ENCODE measurements at regions not wholly inside any gene's neighbourhood (a gene's known extent, or its start where the extent isn't known, plus 50 kb on each side); places are given as distances from the start of the nearest gene placed in this dataset.
"Not testable (repeated sequence)": the region's sequence is repeated elsewhere in the genome, so short reads cannot be mapped to it uniquely, and the experiment has no call there.

DNA sequence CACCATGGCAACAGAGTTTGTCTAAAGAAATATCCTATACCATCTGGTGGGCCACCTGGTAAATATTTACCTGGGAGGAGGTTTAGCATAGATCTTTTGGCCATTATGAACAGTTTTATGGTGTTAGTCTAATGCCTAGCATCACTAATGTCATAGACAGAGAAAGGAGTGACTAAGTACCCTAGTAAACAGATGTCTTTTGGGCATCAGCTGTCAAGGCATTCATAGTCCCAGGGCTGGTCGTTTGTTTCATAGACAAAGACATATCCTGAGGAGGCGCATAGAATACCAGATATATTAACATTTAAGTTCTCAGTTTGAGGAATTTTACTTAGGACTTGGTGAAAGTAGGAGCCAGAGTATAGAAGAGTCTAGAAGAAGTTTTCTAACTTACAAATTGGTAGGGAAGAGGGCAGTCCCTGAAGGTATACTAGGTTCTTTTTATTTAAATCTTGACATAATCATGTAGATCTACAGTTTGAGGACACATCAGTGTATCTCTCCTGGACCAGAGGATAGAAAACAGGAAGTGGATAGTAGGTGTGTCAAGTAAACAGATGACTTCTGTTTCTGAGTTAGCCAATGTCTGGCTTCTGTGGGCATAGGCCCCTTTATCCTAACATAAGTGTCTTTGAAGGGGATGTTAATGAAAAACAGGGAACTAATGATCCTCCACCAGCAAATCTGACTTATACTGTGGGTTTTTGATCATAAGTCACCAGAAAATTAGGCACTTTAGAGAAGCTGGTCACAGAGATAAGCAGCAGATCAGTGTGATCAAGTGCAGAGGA is 105.0 kb upstream of the PRSS3 start:
- no peak for DNase-seq (ENCODE audit: low spot score)

DNA sequence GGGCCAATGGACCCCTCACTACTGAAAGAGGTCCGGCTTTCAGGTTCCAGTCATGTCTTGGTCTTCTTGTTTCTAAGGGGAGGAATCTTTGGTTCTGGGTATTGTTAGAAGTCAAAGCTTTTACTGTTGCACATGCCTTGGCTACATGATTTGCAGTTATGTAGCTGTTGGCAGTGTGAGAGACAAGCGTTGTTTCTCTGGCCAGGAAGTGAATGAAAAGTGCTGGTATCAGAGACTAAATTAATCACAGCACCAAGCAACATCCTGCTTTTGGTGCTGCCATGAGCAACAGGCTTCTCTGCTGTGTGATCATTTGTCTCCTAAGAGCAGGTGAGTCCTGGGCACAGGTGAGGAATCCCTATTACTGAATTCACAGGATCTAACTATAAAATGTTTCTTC is 100.1 kb upstream of the PRSS3 start:
- DNase-seq (ENCODE audit: low spot score), result no peak

DNA sequence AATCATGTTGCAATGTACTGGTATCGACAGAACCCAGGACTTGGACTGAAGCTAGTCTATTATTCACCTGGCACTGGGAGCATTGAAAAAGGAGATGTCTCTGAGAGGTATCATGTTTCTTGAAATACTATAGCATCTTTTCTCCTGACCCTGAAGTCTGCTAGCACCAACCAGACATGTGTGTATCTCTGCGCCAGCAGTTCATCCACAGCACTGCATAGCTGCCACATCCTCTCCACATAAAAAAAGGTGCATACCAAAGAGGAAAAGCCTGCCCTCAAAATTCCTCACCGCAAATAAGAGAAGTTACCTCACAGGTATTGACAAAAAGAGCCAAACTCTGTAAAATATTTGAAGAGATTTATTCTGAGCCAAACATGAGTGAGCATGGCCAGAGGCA is 99.5 kb upstream of the PRSS3 start:
- no peak for DNase-seq (ENCODE audit: low spot score)

DNA sequence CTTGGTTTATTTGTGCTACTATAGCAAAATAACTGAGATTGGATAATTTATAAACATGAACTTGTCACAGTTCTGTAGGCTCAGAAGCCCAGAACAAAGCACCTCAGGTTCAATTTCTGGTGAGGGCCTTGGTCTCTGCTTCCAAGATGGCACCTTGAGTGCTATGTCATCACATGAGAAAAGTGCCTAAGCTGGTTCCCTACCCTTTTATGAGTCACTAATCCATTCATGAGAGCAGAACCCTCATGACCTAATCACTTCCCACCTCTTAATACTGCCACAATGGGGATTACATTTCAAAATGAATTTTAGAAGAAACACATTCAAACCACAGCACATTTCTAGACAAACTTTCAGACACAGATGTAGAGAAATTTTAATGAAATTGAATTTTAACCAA is 98.2 kb upstream of the PRSS3 start:
- DNase-seq (ENCODE audit: low spot score), result no peak

DNA sequence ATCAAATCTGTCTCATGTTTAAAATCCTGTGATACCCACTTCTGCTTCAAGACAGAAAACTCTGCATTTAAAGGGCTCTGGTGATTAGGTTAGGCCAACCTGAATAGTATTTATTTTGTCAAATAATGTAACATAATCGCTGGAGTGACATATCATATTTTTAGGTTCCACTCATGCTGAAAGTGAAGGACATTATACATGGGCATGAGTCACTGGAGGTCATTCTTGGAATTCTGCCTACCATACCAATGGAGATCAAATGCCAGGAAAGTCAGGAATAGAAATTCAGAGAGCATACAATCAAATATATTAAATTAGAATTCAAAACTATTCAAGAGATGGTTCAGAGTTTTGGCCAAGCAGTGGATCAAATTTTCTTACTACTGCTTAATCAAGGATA is 97.1 kb upstream of the PRSS3 start:
- DNase-seq (ENCODE audit: low spot score), result no peak

DNA sequence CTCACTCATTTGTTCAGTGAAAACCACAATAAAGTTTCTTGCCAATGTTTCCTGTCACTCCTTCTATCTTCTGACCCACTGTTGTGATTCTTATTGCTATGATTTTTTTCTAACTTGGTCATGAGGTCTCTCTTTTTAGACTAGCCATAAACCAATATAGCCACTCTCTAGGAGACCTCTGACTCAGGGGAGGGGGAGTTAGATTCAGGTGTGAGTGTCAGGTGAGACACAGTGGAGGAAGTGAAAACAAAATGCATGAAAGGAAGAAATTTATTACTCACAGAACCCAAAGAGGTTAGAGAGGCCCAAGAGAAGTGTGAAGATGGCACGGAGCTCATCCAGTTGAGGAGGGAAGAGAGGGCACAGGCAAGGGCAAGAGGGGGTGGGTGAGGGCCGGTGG is 94.4 kb upstream of the PRSS3 start:
- not testable (repeated sequence) for DNase-seq (ENCODE audit: low spot score)

DNA sequence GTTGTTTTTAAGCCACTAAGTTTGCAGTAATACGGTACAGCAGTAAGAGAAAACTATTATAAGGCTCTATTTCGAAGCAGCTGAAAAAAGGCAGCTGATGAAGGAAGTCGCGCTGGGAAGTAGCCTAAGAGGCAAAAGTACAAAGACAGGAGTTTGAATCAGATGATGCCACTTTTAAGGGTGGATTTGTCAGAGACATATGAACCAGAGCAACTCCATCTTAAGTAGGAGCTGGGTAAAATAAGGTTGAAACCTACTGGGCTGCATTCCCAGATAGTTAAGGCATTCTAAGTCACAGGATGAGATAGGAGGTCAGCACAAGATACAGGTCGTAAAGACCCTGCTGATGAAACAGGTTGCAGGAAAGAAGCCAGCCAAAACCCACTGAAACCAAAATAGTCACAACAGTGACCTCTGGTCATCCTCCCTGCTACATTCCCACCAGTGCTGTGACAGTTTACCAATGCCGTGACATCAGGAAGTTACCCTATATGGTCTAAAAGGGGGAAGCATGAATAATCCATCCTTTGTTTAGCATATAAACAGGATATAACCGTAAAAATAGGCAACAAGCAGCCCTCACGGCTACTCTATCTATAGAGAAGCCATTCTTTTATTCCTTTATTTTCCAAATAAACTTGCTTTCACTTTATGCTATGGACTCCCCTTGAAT is 91.8 kb upstream of the PRSS3 start:
- DNase-seq (ENCODE audit: low spot score), result no peak

DNA sequence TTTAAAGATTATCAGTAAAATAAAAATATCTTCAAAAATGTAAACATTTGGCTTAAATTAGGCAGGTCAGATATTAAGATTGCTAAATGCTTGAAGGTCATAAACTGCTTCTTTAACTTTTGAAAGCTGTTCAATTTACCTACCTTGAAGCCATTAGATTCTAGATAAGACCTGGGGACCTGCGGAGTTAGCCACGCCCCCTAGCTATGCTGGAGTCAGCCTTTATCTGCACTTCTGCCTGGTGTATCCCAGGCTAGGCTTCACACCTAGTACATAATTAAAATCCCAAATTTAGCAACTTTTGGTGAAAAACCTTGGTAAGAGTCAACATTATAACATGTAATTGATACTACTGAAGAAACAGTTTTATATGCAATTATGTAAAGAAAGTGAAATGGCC is 89.9 kb upstream of the PRSS3 start:
- DNase-seq (ENCODE audit: low spot score), result not testable (repeated sequence)

DNA sequence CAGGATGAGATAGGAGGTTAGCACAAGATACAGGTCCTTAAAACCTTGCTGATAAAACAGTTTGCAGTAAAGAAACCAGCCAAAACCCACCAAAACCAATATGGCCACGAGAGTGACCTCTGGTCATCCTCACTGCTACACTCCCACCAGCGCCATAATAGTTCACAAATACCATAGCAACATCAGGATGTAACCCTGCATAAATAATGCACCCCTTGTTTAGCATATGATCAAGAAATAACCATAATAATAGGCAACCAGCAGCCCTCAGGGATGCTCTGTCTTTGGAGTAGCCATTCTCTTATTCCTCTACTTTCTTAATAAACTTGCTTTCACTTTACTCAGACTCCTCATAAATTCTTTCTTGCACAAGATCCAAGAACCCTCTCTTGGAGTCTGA is 86.9 kb upstream of the PRSS3 start:
- no peak for DNase-seq (ENCODE audit: low spot score)

DNA sequence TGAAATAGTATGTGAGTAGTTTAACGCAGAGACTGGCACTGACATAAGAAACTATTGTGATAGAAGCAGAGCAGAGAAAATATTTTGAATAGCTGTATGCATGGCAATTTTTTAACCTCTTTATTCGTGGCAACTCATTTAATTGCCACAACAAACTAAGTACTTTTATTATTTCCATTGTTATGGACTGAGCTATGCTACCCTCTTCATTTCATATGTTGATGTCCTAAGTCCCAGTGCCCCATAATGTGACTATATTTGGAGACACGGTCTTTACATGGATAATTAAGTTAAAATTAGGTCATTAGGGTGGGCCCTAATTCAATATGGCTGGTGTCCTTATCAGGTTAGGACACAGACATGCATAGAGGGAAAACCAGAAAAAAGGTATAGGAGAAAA is 86.1 kb upstream of the PRSS3 start:
- DNase-seq (ENCODE audit: low spot score), result no peak

DNA sequence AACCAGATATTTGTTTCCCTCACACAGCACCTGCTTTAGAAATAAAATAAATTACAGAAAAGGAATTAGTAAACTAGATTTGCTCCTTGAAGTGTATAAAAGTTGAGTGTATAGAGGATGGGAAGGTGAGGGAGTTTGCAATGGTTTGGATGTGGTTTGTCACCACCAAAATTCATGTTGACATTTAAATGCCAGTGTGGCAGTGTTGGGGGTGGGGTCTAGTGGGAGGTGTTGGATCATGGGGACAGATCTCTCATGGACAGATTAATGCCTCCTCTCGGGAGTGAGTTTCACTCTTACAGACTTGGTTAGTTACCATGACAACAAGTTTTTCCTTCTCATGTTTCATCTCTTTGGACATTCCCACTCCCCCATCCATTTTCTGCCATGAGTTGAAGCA is 83.9 kb upstream of the PRSS3 start:
- not testable (repeated sequence) for DNase-seq (ENCODE audit: low spot score)

DNA sequence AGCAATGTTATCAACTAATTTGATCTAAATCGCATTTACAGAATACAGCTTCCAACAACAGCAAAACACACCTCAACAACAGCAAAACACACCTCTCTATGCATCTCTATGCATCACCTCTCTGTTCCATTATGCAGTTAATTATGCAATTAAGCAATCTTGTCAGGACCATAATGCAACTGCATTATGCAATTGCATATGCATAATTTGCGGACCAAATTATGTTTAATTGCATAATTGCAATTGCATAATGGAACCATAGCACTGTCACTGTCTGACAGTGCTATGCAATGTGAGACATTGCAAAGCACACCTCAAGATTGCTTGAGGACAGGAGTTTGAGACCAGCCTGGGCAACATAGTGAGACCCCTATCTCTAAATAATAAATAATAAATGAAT is 80.4 kb upstream of the PRSS3 start:
- no peak for DNase-seq (ENCODE audit: low spot score)

DNA sequence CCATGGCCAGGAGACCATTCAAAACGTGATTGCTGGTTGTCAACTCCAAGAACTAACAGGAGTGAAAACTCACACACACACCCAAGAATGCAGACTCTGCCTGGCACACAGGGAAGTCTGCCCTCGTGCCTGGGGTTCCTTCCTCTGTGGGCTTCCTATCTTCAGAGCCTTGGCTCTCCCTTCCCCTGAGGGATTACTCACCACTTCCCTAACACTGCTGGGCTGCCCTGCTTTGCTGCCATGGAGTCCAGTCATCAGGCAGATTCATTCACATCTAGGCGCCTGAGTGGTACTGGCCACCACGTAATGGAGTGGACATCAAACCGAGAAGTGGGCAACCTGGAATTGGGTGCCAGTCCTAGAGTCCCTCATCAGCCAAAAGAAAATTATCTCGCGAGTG is 76.4 kb upstream of the PRSS3 start:
- DNase-seq (ENCODE audit: low spot score), result no peak

DNA sequence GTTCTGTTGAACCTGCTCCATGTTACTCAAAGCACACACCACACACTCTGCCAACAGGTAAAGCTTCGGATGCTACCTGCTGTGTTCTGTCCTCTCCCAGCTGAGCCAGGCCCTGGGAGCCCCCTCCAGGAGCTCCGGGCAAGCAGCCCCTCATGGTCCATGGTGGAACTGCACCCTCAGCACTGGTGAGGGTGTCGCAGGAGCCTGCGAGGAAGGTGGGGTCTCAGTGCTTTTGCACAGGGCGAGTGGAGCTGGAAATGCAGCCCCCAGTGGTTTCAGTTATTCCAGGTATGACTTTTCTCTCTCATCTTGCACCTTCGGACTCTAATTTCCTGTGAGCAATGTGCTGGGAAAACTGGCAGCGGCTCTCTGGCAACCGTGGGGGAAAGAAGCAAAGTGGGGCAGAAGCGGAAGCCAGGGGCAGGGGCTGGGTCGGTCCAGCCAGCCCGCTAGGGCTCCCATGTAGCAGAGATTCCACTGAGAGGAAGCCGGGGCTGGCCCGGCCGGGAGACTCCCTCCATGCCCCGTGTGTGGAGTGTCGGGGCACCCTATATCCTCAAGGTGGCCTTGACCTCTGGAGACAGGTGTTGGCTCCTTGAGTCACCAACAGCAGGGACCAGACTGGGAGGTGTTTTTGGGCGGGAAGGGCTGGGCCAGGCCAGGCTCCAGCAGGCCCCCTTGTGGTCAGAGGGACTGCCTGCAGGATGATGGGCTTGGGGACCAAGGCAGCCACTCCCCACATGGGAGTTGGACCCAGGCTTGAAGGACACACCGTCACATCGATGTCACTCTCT is 75.6 kb upstream of the PRSS3 start:
- DNase-seq (ENCODE audit: low spot score), result peak; percentile 29

DNA sequence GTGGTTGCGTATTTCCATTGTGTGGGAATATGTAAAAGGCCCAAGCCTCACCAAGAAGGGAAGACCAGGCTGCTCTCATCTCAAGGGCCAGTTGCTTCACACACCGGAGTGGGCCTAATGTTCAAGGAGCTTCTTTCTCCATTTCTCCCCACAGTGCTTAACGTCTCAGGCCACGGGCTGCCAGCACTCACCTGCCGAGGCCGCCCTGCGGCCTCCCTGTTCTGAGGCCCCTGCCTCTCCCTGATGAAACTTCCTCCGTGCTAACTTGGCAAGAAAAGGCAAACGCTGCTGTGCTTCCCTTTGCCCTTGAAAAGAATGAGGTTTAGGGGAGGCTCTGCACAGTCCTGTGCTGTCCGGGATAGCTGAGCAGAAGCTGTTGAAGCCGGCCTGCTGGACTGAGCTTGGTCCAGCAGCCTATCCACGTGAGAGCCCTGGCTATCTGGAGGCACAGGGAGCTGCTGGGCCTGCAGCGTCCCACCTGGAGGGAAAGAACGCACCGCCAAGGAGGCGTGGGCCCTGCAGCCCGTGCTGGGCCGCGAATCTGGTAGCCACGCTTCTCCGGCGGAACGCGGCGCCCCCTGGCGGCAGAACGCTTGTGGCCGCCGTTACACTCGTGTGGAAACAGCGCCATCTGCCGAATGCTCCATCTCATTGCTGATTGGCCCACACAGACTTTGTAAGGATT is 73.5 kb upstream of the PRSS3 start:
- peak; percentile 80 for DNase-seq (ENCODE audit: low spot score)

DNA sequence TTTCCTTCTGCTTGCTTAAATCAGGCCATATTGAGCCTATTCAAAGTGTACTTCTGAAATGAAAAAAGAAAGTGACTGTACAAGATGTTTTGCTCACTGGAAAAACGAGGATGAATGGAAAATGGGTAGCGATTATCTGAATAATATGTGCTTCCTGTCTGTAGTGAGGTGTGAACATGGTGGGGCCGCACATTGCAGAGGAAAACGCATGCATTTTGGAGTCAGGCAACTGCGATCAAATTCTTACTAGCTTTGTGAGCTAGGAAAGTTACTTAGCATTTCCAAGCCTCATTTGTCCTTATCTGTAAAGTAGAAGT is 73.0 kb upstream of the PRSS3 start:
- no peak for DNase-seq (ENCODE audit: low spot score)

DNA sequence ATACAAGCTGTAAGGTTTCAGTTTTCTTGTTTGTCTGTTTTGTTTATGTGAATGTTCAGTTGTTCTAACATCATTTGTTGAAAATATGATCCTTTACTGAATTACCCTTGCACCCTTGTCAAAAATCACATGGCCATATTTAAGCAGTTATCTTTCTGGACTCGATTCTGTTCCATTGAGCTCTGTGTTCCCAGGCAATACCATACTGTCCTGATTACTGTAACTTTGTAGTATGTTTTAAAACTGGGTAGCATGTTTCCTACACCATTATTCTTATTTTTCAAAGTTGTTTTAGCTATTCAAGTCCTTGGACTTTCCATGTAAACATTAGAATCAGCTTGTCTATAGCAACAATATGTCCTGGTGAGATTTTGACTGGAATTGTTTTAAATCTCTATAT is 66.7 kb upstream of the PRSS3 start:
- no peak for DNase-seq (ENCODE audit: low spot score)

DNA sequence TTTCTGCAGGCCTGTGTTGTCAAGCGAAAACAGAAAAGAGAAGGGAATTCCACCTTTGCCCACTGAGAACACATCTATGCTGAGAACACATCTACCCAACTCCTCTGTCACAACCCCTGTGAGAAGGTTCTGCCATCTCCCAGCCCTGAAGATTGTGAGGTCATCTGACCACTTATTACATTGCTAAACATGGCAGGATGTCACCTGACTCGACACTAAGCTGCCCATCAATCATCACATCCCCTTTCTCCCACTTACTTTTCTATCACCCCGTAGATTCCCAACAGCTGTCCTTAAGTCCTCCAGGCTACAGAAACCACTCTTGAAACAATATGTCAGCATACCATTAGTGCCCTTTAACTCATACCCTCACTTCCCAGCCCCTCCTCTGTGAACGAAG is 64.2 kb upstream of the PRSS3 start:
- no peak for DNase-seq (ENCODE audit: low spot score)

DNA sequence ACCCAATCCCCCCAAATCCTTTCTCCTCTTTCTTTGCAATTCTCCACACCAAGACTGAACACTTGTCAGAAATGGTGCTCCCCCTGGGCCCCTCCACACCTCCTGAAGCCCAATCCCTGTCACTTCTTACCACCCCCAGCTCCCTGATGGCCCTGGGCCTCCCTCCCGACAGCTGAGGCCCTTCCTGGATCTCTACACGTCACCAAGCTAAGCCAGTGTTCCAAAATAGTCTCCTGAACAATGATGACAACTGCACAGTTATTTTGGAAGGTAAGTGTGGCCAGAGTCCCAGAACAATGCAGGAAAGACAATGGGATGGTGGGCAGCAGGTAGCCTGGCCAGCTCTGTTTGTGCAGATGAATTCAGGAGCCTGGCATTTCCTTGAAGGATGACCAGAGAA is 63.7 kb upstream of the PRSS3 start:
- no peak for DNase-seq (ENCODE audit: low spot score)

DNA sequence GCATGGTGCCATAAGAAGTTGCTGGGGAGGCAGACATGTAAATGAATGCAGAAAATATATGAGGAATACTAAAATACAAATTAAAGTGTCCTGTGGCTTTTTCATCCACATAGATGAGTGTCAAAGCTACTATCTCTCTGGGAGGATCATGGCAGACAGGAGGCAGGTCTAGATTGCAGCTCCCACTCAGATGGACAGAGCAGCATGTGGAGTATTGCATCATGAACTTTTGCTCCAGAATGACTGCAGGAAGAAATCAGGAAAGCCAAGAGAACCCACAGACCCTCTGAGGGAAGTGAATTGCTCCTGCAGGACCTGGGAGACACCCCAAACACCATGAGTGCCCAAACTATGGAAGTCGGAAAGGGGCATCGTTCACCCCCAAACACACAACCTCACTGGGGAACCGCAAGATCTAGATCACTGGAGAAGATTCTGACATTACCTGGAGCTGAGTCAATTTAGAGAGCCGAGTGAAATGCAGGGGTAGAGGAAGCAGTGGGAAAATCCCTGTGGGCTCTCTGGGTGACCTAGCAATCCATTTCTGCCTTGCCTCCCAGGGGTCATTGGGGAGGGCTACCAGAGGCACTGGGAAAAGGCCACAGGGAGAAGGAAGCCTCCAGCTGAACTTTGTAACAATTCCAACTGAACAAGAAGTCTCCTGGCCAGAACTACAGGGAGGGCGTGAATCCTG is 61.0 kb upstream of the PRSS3 start:
- not testable (repeated sequence) for DNase-seq (ENCODE audit: low spot score)

DNA sequence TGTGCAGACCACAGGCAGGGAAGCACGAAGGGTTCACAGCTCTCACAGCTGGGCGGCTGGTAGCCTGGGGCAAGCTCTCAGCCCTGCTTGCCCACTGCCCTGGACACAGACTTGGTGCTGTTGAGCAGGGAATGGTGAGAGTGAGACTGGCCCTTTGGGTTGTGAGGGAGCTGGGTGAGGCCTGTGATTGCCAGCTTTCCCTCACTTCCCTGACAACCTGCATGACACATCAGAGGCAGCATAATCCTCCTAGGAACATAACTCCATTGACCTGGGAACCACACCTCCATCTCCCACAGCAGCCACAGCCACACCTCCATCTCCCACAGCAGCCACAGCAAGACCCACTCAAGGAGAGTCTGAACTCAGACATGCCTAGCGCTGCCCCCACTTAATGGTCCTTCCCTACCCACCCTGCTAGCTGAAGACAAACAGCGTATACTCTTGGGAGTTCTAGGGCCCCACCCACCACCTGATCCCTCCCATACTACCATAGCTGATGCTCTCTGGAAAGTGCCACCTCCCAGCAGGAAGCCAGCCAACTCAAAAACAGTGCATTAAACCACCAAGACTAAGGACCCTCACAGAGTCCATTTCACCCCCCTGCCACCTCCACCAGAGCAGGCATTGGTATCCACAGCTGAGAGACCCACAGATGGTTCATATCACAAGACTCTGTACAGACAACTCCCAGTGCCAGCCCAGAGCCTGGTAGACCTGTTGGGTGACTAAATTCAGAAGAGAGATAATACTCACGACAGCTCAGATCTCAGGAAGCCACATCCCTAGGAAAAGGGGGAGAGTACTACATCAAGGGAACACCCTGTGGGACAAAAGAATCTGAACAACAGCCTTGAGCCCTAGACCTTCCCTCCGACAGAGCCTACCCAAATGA is 60.2 kb upstream of the PRSS3 start:
- not testable (repeated sequence) for DNase-seq (ENCODE audit: low spot score)
